CD4-positive, alpha-beta T cell treated with Interleukin-12 subunit alpha and Interleukin-12 subunit beta, for 1 hour (primary cell): ENCODE measurements at regions not wholly inside any gene's neighbourhood (a gene's known extent, or its start where the extent isn't known, plus 50 kb on each side); places are given as distances from the start of the nearest gene placed in this dataset.
A peak's percentile ranks its signal among the peaks of the same experiment; 100 is the strongest.

Source experiments
- DNase-seq: peaks from one replicate; pipeline ENCODE4 v3.0.0-alpha.2; 2020

- no peak for DNase-seq
Observed at GRCh38 chr7:96481796-96482195, 159.9 kb upstream of the SLC25A13 start.

DNA sequence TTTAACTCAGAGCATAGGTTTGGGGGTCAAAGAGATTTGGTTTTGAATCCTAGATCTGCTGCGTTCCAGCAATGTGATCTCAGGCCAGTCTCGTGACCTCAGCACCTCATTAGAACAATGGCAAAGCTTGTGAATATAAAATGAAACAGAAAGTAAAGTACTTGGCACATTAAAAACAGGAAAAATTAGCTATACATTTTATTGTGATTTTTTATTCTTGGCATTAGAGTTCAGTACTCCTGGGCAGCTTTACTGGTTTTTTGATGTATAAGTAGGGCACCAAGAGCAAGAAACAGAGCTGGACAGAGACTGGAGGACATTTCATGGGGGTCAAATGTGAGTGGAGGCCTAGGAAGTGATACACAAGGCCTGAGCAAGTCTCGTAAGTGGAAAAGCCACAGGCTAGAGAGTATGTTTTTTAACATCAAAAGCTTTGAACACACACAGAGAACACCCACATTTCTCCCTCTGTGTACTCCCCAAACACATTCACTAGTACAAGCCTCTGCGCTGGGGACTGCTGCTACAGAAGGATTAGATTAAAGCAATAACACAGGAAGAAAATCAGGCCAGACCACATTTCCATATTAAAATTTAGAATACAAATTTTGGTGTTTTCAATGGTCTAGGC, 157.2 kb upstream of the SLC25A13 start:
- no peak for DNase-seq

GRCh38 chr7:96471606-96472005, 149.7 kb upstream of the SLC25A13 start:
- DNase-seq, result no peak

GRCh38 chr7:96452146-96452545, 130.2 kb upstream of the SLC25A13 start:
- no peak for DNase-seq

DNA sequence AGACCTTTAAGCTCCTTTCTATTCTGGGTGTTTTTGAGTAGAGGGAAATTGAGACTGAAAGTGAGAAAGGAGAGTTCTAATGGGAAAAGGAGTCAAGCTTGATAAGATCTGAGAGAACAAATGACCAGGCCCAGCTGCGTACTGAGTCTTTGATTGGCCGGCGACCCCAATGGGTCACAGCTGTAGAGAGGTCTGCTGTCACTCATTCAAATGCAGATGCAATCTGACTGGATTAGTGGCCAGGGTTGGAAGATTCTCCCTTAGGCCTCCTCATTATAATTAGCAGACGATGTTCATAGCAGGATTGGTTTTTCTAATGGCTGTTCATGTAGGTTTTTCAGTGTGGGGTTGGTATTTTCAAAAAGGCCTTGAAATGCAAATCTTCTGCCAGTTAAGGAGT, 127.2 kb upstream of the SLC25A13 start:
- DNase-seq, result no peak

- DNase-seq, result no peak
Observed at GRCh38 chr7:96447109-96447645, 125.3 kb upstream of the SLC25A13 start.

- no peak for DNase-seq
Observed at GRCh38 chr7:96441436-96442084, 119.7 kb upstream of the SLC25A13 start.

- no peak for DNase-seq
Observed at GRCh38 chr7:96440328-96440727, 118.4 kb upstream of the SLC25A13 start.

DNA sequence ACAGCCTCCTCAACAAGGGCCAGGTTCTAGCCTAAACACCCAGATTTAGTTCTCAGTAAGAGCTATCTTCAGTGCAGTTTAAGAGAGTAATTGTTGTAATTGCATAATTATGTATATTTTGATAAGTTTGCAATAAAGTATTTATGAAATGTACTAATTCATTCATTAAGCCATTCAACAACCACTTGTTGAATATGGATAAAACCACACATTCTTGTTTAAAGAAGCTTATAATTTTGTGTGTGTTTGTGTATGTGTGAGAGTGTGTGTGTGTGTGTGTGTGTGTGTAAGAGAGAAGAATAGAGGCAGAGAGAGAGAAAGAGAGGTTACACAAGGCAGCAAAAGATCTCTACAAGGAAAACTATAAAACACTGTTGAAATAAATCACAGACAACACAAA, 115.0 kb upstream of the SLC25A13 start:
- DNase-seq, result no peak

DNA sequence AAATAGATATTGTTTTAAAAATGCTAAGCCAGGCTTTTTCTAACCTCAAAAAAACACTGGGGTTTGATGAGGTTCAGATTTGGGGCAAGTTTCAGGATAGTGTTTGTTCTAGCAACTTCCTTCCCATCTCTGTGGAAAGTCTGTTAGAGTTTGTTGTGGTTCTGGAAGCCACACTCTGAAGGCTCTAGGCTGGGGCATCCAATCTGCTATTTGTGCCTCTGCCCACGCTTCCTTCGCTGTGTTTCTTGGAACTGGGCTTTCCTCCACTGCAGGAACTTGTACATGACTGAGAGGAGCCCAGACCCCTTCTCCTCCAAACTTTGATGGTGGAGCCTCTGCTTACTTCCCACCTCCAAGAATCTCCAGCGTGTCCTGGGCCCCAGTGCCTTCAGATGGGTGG, 108.5 kb upstream of the SLC25A13 start:
- no peak for DNase-seq

GRCh38 chr7:96427143-96427542, 105.2 kb upstream of the SLC25A13 start:
- no peak for DNase-seq

DNA sequence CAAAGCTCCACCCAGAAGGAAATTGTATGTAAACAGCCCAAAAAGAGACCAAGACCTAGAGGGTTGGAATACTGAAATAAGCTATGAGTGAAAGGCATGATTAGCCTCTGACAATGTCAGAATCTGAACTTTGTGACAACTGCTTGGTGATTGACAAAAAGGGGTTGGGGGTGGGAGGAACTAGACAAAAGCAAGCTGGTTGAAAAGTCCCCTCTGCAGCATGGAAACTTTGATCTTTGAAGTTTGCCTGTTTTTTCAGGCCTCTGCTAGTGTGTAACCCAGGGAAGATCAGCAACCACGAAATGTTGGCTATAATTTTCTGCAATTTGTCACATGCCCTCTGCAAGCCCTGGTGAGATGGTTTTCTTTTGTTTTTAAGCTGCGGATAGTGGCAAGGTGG, 104.8 kb upstream of the SLC25A13 start:
- no peak for DNase-seq

DNA sequence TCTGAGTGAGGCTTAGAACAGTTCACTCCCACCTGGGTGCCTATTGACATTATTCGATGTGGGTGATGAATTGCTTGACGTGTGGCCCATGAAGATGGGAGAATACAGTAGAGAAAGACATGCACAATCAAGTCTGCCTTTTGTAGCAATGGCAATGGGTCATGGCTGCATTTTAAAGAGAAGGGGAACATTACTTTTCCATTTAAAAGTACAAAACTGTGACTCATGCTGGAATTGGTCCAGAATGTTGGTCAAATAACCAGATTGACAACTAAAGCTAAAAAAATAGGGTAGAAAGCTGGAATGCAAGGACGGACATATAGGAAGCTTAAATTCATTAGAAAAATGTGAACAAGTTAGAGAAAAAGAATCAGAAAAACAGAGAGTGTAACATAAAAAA, 104.1 kb upstream of the SLC25A13 start:
- no peak for DNase-seq

DNA sequence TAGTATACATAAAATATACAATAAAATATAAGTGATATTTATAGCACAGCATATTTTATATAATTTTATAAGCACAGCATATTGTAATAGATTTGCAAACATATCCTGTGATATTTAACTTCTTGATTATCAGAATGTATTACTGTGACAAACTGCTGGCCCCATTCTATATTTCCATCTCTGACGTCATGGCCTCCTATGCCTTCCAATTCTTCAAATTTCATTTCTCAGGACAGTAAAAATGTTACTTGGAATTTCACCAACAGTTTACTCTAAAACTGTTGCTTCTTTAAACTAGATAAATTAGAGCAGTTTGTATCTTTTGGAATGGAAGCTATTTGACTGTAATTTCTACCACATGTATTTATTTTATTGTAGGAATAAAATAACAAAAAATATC, 102.5 kb upstream of the SLC25A13 start:
- no peak for DNase-seq

DNA sequence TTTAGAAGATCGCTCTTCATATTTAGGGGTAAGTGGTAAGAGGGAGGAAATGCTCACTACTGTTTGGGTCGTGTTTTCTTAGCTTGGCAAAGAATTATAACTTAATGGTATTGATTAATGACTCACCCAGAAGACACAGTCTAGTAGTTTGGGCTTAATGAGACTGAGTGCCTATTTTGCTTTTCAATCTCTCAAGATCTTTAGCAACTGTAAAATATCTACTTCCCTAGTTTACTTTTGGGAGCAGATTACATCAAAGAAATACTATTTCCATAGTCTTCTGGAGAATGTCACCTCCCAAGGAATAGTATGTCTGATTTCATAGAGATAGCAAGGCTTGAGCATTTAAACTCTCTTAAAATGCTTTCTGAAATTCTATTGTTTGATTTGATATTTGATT, 100.5 kb upstream of the SLC25A13 start:
- no peak for DNase-seq

- DNase-seq, result no peak
Observed at GRCh38 chr7:96418581-96418980, 96.7 kb upstream of the SLC25A13 start.

DNA sequence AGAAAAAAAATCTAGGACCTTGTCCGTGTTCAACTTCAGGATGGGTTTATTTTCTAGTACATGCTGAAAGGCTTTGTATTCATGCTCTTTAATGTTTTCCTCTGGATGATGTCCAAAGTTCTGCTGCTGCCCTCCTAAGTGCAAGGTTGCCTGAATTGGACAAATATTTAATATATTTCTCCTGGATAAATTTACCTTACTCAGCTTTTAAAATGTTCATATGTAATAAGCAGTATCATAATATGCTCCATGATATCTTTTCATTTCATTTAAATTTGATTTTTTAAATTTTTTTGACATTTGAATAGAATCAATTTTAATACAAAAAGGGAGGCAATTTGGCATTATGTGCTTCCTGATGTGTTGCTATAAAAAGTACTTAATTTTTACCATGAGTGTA, 95.9 kb upstream of the SLC25A13 start:
- DNase-seq, result no peak

DNA sequence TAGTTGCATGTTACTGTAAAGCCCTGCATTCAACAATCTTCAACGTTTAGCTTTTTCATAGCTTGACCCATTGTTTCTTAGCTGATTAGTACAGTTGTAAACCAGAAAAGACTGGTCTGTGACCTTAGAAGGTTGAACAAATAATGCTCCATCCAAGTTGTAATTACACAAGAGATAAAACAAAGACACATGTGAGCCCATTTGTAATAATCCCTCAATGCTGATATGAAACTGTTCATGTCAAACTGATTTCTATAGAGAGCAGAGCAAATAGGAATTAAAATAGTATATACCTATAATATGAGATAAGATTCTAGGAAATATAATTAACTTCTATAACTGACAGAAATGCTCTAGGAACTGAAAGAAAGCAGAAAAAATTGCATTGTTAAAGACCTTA, 94.7 kb upstream of the SLC25A13 start:
- no peak for DNase-seq

- no peak for DNase-seq
Observed at GRCh38 chr7:96416116-96416515, 94.2 kb upstream of the SLC25A13 start.

DNA sequence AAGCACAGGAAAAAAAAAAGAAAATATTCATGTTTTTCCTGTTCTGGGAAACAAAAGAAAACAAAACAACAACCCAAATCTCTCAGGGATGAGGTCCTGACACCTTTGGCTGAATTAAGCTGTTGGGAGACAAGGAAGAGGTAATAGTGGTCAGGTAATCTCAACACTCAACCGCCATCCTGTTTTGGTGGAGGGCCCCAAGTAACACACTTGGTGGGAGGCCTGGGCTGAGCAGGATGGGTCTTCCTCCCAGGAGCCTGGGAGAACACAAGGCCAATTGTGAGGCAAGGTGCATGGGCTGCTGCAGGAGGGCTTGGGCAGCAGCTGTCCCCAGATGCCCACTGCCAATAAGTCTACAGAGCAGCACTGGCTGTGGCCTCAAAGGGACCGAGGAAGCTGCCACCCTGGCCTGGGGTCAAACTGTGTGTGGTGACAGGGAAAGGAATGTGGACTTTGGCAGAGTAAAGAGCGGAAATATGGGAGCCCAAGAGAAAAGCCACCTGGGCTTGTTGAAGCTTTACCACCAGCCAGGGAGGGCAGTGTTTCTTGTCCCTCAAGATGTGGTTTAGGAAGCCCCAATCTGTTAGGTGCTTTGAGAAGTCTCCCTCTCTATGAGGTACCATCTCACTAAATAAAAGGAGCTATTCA, 93.5 kb upstream of the SLC25A13 start:
- no peak for DNase-seq

DNA sequence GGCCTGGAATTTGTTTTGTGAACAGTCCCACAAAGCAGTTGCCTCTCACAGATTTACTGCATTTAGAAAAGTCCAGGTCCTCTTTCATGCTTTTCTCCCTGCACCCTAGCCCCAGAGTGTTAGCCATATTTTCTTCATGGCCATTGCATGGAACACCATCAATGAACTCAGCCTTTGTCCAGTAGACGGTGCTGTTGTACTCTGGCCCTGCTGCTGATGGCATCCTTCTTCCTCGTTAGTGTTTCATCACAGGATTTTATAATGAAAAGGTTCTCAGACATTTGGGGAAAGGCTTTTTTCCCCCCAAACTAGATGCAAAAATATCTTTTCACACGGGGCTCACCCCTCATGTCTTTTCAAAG, 93.0 kb upstream of the SLC25A13 start:
- DNase-seq, result peak; percentile 47

GRCh38 chr7:96410126-96410839, 88.4 kb upstream of the SLC25A13 start:
- DNase-seq, result no peak

- DNase-seq, result no peak
Observed at GRCh38 chr7:96408881-96409280, 87.0 kb upstream of the SLC25A13 start.

GRCh38 chr7:96407427-96407826, 85.5 kb upstream of the SLC25A13 start:
- DNase-seq, result no peak
